Thyroid gland (tissue), 4 donors: ENCODE measurements at regions not wholly inside any gene's neighbourhood (a gene's known extent, or its start where the extent isn't known, plus 50 kb on each side); places are given as distances from the start of the nearest gene placed in this dataset.
A peak's percentile ranks its signal among the peaks of the same experiment; 100 is the strongest.
"Not testable (repeated sequence)": the region's sequence is repeated elsewhere in the genome, so short reads cannot be mapped to it uniquely, and the experiment has no call there.

Source experiments
- DNase-seq, 2 donors: peaks; one replicate each; pipeline ENCODE4 v3.0.0-alpha.2; 2019
- H3K27ac ChIP-seq, 3 donors: fragments of 200-600 bp; sonication (generic); 1 replicate in 2 of 3; 2 replicates in 1 of 3; pipeline ENCODE4 v1.5.1; 2016 to 2019; ENCODE audit warnings: mild to moderate bottlenecking in 1 of 3, moderate library complexity in 1 of 3
- H3K27me3 ChIP-seq: fragments of 200-600 bp; sonication (generic); one replicate; pipeline ENCODE4 v1.5.1; 2019
- H3K36me3 ChIP-seq, 2 donors: fragments of 200-600 bp; sonication (generic); one replicate each; pipeline ENCODE4 v1.5.1; 2016 to 2019
- H3K4me1 ChIP-seq, 2 donors: fragments of 200-600 bp; sonication (generic); one replicate each; pipeline ENCODE4 v1.5.1; 2017 to 2019
- H3K4me3 ChIP-seq, 3 donors: fragments of 200-600 bp; sonication (generic); replicated peaks in 1 of 3; 1 replicate in 2 of 3; 2 replicates in 1 of 3; pipeline ENCODE4 v1.5.1; 2016; ENCODE audit warnings: mild to moderate bottlenecking in 1 of 3
- H3K9me3 ChIP-seq: fragments of 200-600 bp; sonication (generic); one replicate; pipeline ENCODE4 v1.5.1; 2017
- CTCF ChIP-seq, 6 experiments: fragments of 200-600 bp in 3 of 6; fragments of 450-650 bp in 3 of 6; sonication (generic) in 3 of 6; IDR thresholded peaks; one replicate each; pipeline ENCODE4 v1.5.1; 2016 to 2019; ENCODE audit warnings: antibody characterized with exemption in 6 of 6, mild to moderate bottlenecking in 2 of 6, inconsistent platforms in 1 of 6, moderate library complexity in 1 of 6
- POLR2A ChIP-seq, 2 donors: fragments of 450-650 bp; IDR thresholded peaks; one replicate each; pipeline ENCODE4 v1.6.1; 2017; ENCODE audit warnings: antibody characterized with exemption in 2 of 2, mild to moderate bottlenecking in 2 of 2, moderate library complexity in 1 of 2
- WGBS, 2 donors: methylation state at CpG; one replicate each; pipeline ENCODE4 v1.1.5; 2017; 5-methylcytosine and 5-hydroxymethylcytosine counted together
- intact Hi-C: fragments of 100-400 bp; cut with DNase I; formaldehyde crosslinking; loops from one replicate; pipeline ENCODE4 v1.15.1; 2023

- H3K27me3 ChIP-seq = no peaks in the 10 kb centered on the region
These were observed 191.2 kb upstream of the PROX1 start for GRCh38 chr1:213796525-213796924.

DNA sequence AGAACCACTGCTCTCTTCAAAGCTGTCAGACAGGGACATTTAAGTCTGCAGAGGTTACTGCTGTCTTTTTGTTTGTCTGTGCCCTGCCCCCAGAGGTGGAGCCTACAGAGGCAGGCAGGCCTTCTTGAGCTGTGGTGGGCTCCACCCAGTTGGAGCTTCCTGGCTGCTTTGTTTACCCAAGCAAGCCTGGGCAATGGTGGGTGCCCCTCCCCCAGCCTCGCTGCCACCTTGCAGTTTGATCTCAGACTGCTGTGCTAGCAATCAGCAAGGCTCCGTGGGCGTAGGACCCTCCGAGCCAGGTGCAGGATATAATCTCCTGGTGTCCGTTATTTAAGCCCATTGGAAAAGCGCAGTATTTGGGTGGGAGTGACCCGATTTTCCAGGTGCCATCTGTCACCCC, 179.5 kb upstream of the PROX1 start:
- intact Hi-C loops = not testable (repeated sequence)
- WGBS, 2 donors = 96 to 100% methylated on average over 3 to 5 of the region's 7 CpGs

More at GRCh38 chr1:213796525-213796924, 191.2 kb upstream of the PROX1 start:
- WGBS, 2 donors = 86 to 87% methylated on average over 8 of the region's 8 CpGs
- no peaks in the 10 kb centered on the region for H3K4me1 ChIP-seq
- no peaks in the 10 kb centered on the region for H3K9me3 ChIP-seq
- H3K27ac ChIP-seq = no peak overlapping the region
- no peak overlapping the region for H3K4me3 ChIP-seq
- intact Hi-C loops = no loop called here
- no peaks in the 10 kb centered on the region for H3K36me3 ChIP-seq
- no peak for TF ChIP-seq CTCF (IDR thresholded peaks at IDR 0.05)
- no peak for TF ChIP-seq POLR2A (IDR thresholded peaks at IDR 0.05)
- no peak for DNase-seq

DNA sequence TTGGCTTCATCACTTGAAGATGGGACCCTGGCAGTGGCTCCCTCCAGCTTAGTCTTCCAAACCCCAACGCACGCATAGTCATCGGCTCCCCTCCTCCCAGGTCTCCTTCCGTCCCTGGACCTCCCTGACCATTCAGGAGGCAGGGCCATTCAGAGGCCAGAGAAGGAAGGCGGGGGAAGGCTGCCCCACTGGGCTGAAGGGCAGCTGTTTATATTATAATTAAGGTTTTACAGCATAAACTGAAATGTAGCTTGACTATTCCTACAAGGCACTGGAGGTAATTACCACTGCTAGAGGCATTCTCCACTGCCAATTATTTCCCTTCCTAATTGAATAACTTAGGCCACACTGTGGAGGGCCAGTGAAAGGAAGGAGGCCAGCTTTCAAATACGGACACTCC, 170.6 kb upstream of the PROX1 start:
- TF ChIP-seq POLR2A (IDR thresholded peaks at IDR 0.05) = no peak
- TF ChIP-seq CTCF (IDR thresholded peaks at IDR 0.05) = no peak
- no peaks in the 10 kb centered on the region for H3K36me3 ChIP-seq
- no peaks in the 10 kb centered on the region for H3K27me3 ChIP-seq
- no peaks in the 10 kb centered on the region for H3K9me3 ChIP-seq
- WGBS, 2 donors = 89 to 94% methylated on average over 6 of the region's 6 CpGs
- DNase-seq = no peak
- no peak overlapping the region for H3K4me3 ChIP-seq
- peaks cover 0 to 3% of the 10 kb centered on the region in 2 donors for H3K4me1 ChIP-seq
- intact Hi-C loops = no loop called here
- no peak overlapping the region for H3K27ac ChIP-seq

More for the DNA sequence above, 179.5 kb upstream of the PROX1 start:
- H3K27ac ChIP-seq, H3K36me3 ChIP-seq, DNase-seq, H3K4me3 ChIP-seq, H3K9me3 ChIP-seq, H3K27me3 ChIP-seq, H3K4me1 ChIP-seq: not testable (repeated sequence)

- 57 to 61% methylated on average over 9 of the region's 9 CpGs for WGBS, 2 donors
- H3K27ac ChIP-seq = no peak overlapping the region
- H3K36me3 ChIP-seq = no peaks in the 10 kb centered on the region
- intact Hi-C loops = no loop called here
- no peaks in the 10 kb centered on the region for H3K27me3 ChIP-seq
- H3K4me1 ChIP-seq = peaks cover 0 to 3% of the 10 kb centered on the region in 2 donors
- H3K4me3 ChIP-seq = no peak overlapping the region
- peak; percentile 33 to 49 for DNase-seq
- H3K9me3 ChIP-seq = no peaks in the 10 kb centered on the region
- TF ChIP-seq POLR2A (IDR thresholded peaks at IDR 0.05) (no peak), CTCF (IDR thresholded peaks at IDR 0.05) (no peak)
These were observed 167.2 kb upstream of the PROX1 start for GRCh38 chr1:213820362-213821149.

DNA sequence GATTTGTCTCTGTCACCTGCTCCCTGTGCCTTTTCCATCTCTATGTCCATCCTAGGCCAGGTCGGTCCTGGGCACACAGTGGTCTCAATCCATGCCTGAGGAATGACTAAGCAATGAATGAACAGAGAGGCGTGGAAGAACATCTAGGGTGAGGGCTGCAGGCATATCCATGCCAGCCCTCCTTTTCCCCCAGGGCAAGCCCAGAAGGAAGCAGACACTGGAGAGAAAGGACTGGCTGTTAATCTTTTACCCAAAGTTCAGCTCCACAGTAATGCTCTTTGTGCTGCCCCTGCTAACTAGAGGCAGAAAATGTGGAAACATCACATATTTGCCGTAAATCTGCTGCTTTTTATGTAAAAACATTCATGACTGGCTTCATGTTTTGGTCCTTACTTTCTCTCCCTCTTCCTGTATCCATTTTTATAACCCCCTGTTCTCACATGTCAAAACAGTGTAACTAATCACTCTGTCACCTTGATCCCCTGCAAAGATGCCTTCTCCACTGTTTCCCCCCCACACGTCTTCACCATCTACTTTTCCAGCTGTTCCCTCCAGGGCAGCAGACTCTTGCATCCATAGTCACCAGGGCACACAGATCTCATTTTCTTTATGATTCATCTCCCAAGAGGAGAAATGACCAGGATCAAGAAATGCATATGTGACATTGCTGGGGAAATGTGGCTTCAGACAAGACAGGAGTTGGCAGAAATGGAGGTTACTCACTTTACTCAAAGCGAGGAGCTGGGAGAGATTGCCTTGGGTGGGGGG, 166.4 kb upstream of the PROX1 start:
- no peaks in the 10 kb centered on the region for H3K27me3 ChIP-seq
- no peaks in the 10 kb centered on the region for H3K4me1 ChIP-seq
- TF ChIP-seq POLR2A (IDR thresholded peaks at IDR 0.05) = no peak
- TF ChIP-seq CTCF (IDR thresholded peaks at IDR 0.05) = no peak
- no peak overlapping the region for H3K27ac ChIP-seq
- WGBS, 2 donors = 88 to 91% methylated on average over 5 of the region's 5 CpGs
- H3K4me3 ChIP-seq = no peak overlapping the region
- no peaks in the 10 kb centered on the region for H3K36me3 ChIP-seq
- intact Hi-C loops = no loop called here
- DNase-seq = no peak
- no peaks in the 10 kb centered on the region for H3K9me3 ChIP-seq
